Peyer's patch (tissue), 2 donors: ENCODE measurements at regions not wholly inside any gene's neighbourhood (a gene's known extent, or its start where the extent isn't known, plus 50 kb on each side); places are given as distances from the start of the nearest gene placed in this dataset.

Experiments
- small RNA-seq, 2 donors: library from RNA; depleted of rRNA; stranded (forward); fragments of <200 nt; gene quantifications; one replicate each; pipeline ENCODE3, GENCODE V24; 2016

Small RNAs in the stretch of these regions (small RNA-seq; reads per million reads assigned to genes)
- gene AL445264.1 (0 reads per million in 2 donors), gene RNU6-54P (0 reads per million in 2 donors)
